GM12864 (cell line): ENCODE measurements at regions not wholly inside any gene's neighbourhood (a gene's known extent, or its start where the extent isn't known, plus 50 kb on each side); places are given as distances from the start of the nearest gene placed in this dataset.

Experiments
- DNase-seq: peaks from one replicate; pipeline ENCODE4 v3.0.0-alpha.2; 2011; ENCODE audit warnings: low read depth
- H3K4me3 ChIP-seq: 2 replicates; pipeline ENCODE4 v1.5.1; 2011; ENCODE audit warnings: mild to moderate bottlenecking, low read depth, low read length, control low read depth
- CTCF ChIP-seq: IDR thresholded peaks from 2 replicates; pipeline ENCODE4 v1.5.1; 2011; ENCODE audit warnings: low read depth, mild to moderate bottlenecking, moderate library complexity, low read length, control low read depth, inconsistent platforms; ENCODE audit errors: missing control alignments

GRCh38 chrX:9379697-9380551 is 84.9 kb upstream of the TBL1X start:
- DNase-seq = no peak
- no peak for TF ChIP-seq CTCF
- H3K4me3 ChIP-seq = no peak overlapping the region

- no peak for DNase-seq
- no peak for TF ChIP-seq CTCF
- no peak overlapping the region for H3K4me3 ChIP-seq
These were observed 81.2 kb upstream of the TBL1X start for GRCh38 chrX:9383655-9384054.

GRCh38 chrX:9388450-9388849 is 76.4 kb upstream of the TBL1X start:
- TF ChIP-seq CTCF = no peak
- no peak for DNase-seq

GRCh38 chrX:9390121-9390520 is 74.7 kb upstream of the TBL1X start:
- no peak for TF ChIP-seq CTCF
- DNase-seq = no peak

More at GRCh38 chrX:9388450-9388849, 76.4 kb upstream of the TBL1X start:
- no peak overlapping the region for H3K4me3 ChIP-seq

GRCh38 chrX:9390693-9391368 is 74.0 kb upstream of the TBL1X start:
- no peak overlapping the region for H3K4me3 ChIP-seq
- TF ChIP-seq CTCF = no peak
- no peak for DNase-seq

More at GRCh38 chrX:9390121-9390520, 74.7 kb upstream of the TBL1X start:
- no peak overlapping the region for H3K4me3 ChIP-seq

- DNase-seq = no peak
- no peak for TF ChIP-seq CTCF
- H3K4me3 ChIP-seq = no peak overlapping the region
These were observed 72.4 kb upstream of the TBL1X start for GRCh38 chrX:9392445-9392844.
